SK-N-SH (cell line): ENCODE measurements at regions not wholly inside any gene's neighbourhood (a gene's known extent, or its start where the extent isn't known, plus 50 kb on each side); places are given as distances from the start of the nearest gene placed in this dataset.

Experiments
- CHD2 ChIP-seq: fragments of 150-350 bp; IDR thresholded peaks from 2 replicates; pipeline ENCODE4 v1.6.1; 2018; ENCODE audit warnings: low read length; ENCODE audit not compliant: partially characterized antibody
- EP300 ChIP-seq, 2 experiments: IDR thresholded peaks; 2 replicates each; pipeline versions ENCODE4 v1.4.0 to v1.6.1; 2012; ENCODE audit warnings: borderline replicate concordance in 1 of 2, low read depth in 1 of 2, low read length in 1 of 2
- EZH2phosphoT487 ChIP-seq: fragments of 200-600 bp; sonication (generic); IDR thresholded peaks from 2 replicates; pipeline ENCODE4 v1.6.1; 2017; ENCODE audit warnings: low read depth, mixed run types, mild to moderate bottlenecking, antibody characterized with exemption, moderate library complexity, borderline replicate concordance
- FOXJ3 ChIP-seq: sonication (generic); formaldehyde crosslinking; IDR thresholded peaks from 2 replicates; pipeline ENCODE4 v1.5.1; 2020; ENCODE audit warnings: mild to moderate bottlenecking, missing genetic modification reagents
- MXI1 ChIP-seq: IDR thresholded peaks from 2 replicates; pipeline ENCODE4 v1.6.1; 2012; ENCODE audit warnings: mild to moderate bottlenecking, low read depth, low read length, improper control_type of control experiment
- POLR2AphosphoS5 ChIP-seq: IDR thresholded peaks from 2 replicates; pipeline ENCODE4 v1.6.1; 2012; ENCODE audit warnings: low read depth, low read length
- YY1 ChIP-seq: IDR thresholded peaks from 2 replicates; pipeline ENCODE4 v1.4.0; 2012; ENCODE audit warnings: low read depth, mild to moderate bottlenecking
- TF ChIP-seq, protein P1 (sequence below): fragments of 150-350 bp; IDR thresholded peaks from 2 replicates; pipeline ENCODE4 v1.6.1; 2016; ENCODE audit warnings: mild to moderate bottlenecking, low read depth, low read length
- TF ChIP-seq, protein P2 (sequence below): fragments of 150-350 bp; IDR thresholded peaks from 2 replicates; pipeline ENCODE4 v1.6.1; 2017; ENCODE audit warnings: antibody characterized with exemption, low read length, low read depth, borderline replicate concordance
- TF ChIP-seq, protein P3 (sequence below): IDR thresholded peaks from 2 replicates; pipeline ENCODE4 v1.4.0; 2012; ENCODE audit warnings: low read depth
- TF ChIP-seq, protein P4 (sequence below): fragments of 200-600 bp; sonication (generic); IDR thresholded peaks from 2 replicates; pipeline ENCODE4 v1.6.1; 2017; ENCODE audit warnings: antibody characterized with exemption, mild to moderate bottlenecking, moderate library complexity
- TF ChIP-seq, protein P5 (sequence below): IDR thresholded peaks from 2 replicates; pipeline ENCODE4 v1.6.1; 2012; ENCODE audit warnings: mild to moderate bottlenecking, low read depth, low read length, moderate library complexity

DNA sequence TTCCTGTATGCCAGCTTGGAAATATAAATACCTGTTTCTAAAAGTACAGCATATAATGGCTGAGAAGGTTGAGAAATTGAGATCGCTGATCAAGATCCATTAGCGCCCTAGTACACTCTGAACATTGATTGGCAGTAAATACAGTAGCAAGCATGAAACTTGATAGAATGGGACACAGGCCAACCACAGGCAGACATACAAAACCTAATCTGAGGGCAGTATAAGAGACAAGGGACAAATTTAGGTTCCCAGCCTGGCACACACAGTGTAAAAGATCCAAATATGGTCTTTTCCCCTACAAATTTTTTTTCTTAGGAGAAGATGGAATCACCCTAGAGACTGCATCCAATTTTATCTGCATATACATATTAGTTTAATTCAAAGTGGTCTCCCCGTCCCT is 126.5 kb upstream of the ARHGAP42 start:
- TF ChIP-seq FOXJ3 (CRISPR knock-in tag) (no peak), POLR2AphosphoS5 (no peak), EP300 (IDR thresholded peaks at IDR 0.05; ENCODE audit: borderline replicate concordance in 1 of 2, low read depth in 1 of 2, low read length in 1 of 2) (no peak), EZH2phosphoT487 (no peak), CHD2 (no peak), YY1 (no peak), MXI1 (no peak)
- TF ChIP-seq, protein P1, sequence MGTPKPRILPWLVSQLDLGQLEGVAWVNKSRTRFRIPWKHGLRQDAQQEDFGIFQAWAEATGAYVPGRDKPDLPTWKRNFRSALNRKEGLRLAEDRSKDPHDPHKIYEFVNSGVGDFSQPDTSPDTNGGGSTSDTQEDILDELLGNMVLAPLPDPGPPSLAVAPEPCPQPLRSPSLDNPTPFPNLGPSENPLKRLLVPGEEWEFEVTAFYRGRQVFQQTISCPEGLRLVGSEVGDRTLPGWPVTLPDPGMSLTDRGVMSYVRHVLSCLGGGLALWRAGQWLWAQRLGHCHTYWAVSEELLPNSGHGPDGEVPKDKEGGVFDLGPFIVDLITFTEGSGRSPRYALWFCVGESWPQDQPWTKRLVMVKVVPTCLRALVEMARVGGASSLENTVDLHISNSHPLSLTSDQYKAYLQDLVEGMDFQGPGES = no peak
- TF ChIP-seq, protein P2, sequence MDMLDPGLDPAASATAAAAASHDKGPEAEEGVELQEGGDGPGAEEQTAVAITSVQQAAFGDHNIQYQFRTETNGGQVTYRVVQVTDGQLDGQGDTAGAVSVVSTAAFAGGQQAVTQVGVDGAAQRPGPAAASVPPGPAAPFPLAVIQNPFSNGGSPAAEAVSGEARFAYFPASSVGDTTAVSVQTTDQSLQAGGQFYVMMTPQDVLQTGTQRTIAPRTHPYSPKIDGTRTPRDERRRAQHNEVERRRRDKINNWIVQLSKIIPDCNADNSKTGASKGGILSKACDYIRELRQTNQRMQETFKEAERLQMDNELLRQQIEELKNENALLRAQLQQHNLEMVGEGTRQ = no peak
- TF ChIP-seq, protein P3, sequence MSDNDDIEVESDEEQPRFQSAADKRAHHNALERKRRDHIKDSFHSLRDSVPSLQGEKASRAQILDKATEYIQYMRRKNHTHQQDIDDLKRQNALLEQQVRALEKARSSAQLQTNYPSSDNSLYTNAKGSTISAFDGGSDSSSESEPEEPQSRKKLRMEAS = no peak
- TF ChIP-seq, protein P4, sequence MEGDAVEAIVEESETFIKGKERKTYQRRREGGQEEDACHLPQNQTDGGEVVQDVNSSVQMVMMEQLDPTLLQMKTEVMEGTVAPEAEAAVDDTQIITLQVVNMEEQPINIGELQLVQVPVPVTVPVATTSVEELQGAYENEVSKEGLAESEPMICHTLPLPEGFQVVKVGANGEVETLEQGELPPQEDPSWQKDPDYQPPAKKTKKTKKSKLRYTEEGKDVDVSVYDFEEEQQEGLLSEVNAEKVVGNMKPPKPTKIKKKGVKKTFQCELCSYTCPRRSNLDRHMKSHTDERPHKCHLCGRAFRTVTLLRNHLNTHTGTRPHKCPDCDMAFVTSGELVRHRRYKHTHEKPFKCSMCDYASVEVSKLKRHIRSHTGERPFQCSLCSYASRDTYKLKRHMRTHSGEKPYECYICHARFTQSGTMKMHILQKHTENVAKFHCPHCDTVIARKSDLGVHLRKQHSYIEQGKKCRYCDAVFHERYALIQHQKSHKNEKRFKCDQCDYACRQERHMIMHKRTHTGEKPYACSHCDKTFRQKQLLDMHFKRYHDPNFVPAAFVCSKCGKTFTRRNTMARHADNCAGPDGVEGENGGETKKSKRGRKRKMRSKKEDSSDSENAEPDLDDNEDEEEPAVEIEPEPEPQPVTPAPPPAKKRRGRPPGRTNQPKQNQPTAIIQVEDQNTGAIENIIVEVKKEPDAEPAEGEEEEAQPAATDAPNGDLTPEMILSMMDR = no peak
- TF ChIP-seq, protein P5, sequence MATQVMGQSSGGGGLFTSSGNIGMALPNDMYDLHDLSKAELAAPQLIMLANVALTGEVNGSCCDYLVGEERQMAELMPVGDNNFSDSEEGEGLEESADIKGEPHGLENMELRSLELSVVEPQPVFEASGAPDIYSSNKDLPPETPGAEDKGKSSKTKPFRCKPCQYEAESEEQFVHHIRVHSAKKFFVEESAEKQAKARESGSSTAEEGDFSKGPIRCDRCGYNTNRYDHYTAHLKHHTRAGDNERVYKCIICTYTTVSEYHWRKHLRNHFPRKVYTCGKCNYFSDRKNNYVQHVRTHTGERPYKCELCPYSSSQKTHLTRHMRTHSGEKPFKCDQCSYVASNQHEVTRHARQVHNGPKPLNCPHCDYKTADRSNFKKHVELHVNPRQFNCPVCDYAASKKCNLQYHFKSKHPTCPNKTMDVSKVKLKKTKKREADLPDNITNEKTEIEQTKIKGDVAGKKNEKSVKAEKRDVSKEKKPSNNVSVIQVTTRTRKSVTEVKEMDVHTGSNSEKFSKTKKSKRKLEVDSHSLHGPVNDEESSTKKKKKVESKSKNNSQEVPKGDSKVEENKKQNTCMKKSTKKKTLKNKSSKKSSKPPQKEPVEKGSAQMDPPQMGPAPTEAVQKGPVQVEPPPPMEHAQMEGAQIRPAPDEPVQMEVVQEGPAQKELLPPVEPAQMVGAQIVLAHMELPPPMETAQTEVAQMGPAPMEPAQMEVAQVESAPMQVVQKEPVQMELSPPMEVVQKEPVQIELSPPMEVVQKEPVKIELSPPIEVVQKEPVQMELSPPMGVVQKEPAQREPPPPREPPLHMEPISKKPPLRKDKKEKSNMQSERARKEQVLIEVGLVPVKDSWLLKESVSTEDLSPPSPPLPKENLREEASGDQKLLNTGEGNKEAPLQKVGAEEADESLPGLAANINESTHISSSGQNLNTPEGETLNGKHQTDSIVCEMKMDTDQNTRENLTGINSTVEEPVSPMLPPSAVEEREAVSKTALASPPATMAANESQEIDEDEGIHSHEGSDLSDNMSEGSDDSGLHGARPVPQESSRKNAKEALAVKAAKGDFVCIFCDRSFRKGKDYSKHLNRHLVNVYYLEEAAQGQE = no peak
